SU-DHL-6 (cell line): ENCODE measurements at regions not wholly inside any gene's neighbourhood (a gene's known extent, or its start where the extent isn't known, plus 50 kb on each side); places are given as distances from the start of the nearest gene placed in this dataset.

ENCODE experiments used
- EZH2phosphoT487 ChIP-seq: fragments of 200-600 bp; sonication (generic), shearing (Covaris generic); conservative IDR thresholded peaks from 2 replicates; pipeline ENCODE4 v1.6.1; 2018; ENCODE audit warnings: mild to moderate bottlenecking, antibody characterized with exemption, low read length, moderate library complexity, mixed read lengths
- TF ChIP-seq, protein P1 (sequence below): fragments of 200-600 bp; sonication (generic); IDR thresholded peaks from one replicate; pipeline ENCODE4 v1.5.1; 2017; ENCODE audit warnings: antibody characterized with exemption, mild to moderate bottlenecking, low read length, moderate library complexity; ENCODE audit not compliant: insufficient read depth, poor library complexity, severe bottlenecking

GRCh38 chr5:124237206-124237695 lies 509.2 kb downstream of the ZNF608 start:
- TF ChIP-seq, protein P1, sequence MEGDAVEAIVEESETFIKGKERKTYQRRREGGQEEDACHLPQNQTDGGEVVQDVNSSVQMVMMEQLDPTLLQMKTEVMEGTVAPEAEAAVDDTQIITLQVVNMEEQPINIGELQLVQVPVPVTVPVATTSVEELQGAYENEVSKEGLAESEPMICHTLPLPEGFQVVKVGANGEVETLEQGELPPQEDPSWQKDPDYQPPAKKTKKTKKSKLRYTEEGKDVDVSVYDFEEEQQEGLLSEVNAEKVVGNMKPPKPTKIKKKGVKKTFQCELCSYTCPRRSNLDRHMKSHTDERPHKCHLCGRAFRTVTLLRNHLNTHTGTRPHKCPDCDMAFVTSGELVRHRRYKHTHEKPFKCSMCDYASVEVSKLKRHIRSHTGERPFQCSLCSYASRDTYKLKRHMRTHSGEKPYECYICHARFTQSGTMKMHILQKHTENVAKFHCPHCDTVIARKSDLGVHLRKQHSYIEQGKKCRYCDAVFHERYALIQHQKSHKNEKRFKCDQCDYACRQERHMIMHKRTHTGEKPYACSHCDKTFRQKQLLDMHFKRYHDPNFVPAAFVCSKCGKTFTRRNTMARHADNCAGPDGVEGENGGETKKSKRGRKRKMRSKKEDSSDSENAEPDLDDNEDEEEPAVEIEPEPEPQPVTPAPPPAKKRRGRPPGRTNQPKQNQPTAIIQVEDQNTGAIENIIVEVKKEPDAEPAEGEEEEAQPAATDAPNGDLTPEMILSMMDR, result no peak
- no peak for TF ChIP-seq EZH2phosphoT487
